ENCODE measurements at regions not wholly inside any gene's neighbourhood (a gene's known extent, or its start where the extent isn't known, plus 50 kb on each side); places are given as distances from the start of the nearest gene placed in this dataset.

- Histone ChIP-seq H3K23ac (ENCODE audit: insufficient read length, low read depth, low read length) (no peak overlapping the region), H2AK5ac (ENCODE audit: insufficient read length, low read length) (no peak overlapping the region), H3K79me1 (ENCODE audit: insufficient read depth, low read depth, low read length, poor library complexity, severe bottlenecking) (no peaks in the 10 kb centered on the region), H3K56ac (ENCODE audit: insufficient read length, low read depth, low read length) (no peak overlapping the region), H4K91ac (ENCODE audit: insufficient read length, low read depth, low read length) (no peak overlapping the region), H3K18ac (ENCODE audit: insufficient read length, low read depth, low read length) (no peak overlapping the region), H3K4ac (ENCODE audit: low read depth, low read length) (no peak overlapping the region), H2AFZ (ENCODE audit: low read length) (no peak overlapping the region), H2BK12ac (ENCODE audit: insufficient read length, low read depth, low read length) (no peak overlapping the region), H2BK120ac (ENCODE audit: low read depth, low read length, poor library complexity, severe bottlenecking) (no peak overlapping the region), H4K8ac (replicated peaks; ENCODE audit: insufficient read length, low read depth, low read length) (no peak overlapping the region), H3K79me2 (ENCODE audit: insufficient read depth, low read length) (no peaks in the 10 kb centered on the region), H3K23me2 (ENCODE audit: insufficient read length, low read depth, low read length, poor library complexity, severe bottlenecking) (no peaks in the 10 kb centered on the region), H2BK20ac (ENCODE audit: low read depth, low read length, poor library complexity, severe bottlenecking) (no peak overlapping the region), H3K14ac (ENCODE audit: insufficient read depth, low read length) (no peak overlapping the region), H2BK5ac (ENCODE audit: insufficient read length, low read length) (no peak overlapping the region), H2BK15ac (ENCODE audit: low read depth, low read length) (no peak overlapping the region), H3K4me1 (ENCODE audit: insufficient read depth, low read length) (no peaks in the 10 kb centered on the region), H4K5ac (ENCODE audit: insufficient read length, low read depth, low read length) (no peak overlapping the region), H3K27ac (ENCODE audit: insufficient read length, low read depth, low read length) (no peak overlapping the region), H3K9me3 (ENCODE audit: control insufficient read depth, low read depth, low read length) (no peaks in the 10 kb centered on the region), H3K4me2 (ENCODE audit: insufficient read depth, insufficient read length, low read length) (no peak overlapping the region), H3T11ph (ENCODE audit: low read length) (no peak overlapping the region), H4K20me1 (ENCODE audit: control insufficient read depth, insufficient read depth, insufficient read length) (no peaks in the 10 kb centered on the region), H3K9ac (ENCODE audit: extremely low read depth, insufficient read length, low read length) (no peak overlapping the region), H3K27me3 (ENCODE audit: insufficient read depth, low read length) (no peaks in the 10 kb centered on the region)
- Mint-ChIP-seq H3K4me1 (no peaks in the 10 kb centered on the region), H3K27ac (no peak overlapping the region), H3K4me3 (no peak overlapping the region), H3K36me3 (ENCODE audit: insufficient read depth in 1 of 3, low read depth in 3 of 3) (peaks cover 0 to 4% (median 4%) of the 10 kb centered on the region in 3 experiments; a peak in 3 of 7 replicates), H3K27me3 (ENCODE audit: low read depth) (no peaks in the 10 kb centered on the region), H3K9me3 (peaks cover 2 to 3% of the 10 kb centered on the region in 2 experiments; a peak in 2 of 5 replicates)
- TF ChIP-seq CTCF (conservative IDR thresholded peaks at IDR 0.05) = no peak
- DNase-seq = no peak
- WGBS (ENCODE audit: extremely low coverage, insufficient read length, low lambda C conversion rate) = no CpG with 5 or more reads among the region's 3 CpGs
Observed at GRCh38 chr5:116989995-116990394, 415.4 kb upstream of the SEMA6A start.
